ENCODE measurements at regions not wholly inside any gene's neighbourhood (a gene's known extent, or its start where the extent isn't known, plus 50 kb on each side); places are given as distances from the start of the nearest gene placed in this dataset.
A peak's percentile ranks its signal among the peaks of the same experiment; 100 is the strongest.
"Not testable (repeated sequence)": the region's sequence is repeated elsewhere in the genome, so short reads cannot be mapped to it uniquely, and the experiment has no call there.

- DNase-seq, result no peak
Measured at GRCh38 chr6:156262014-156262413, 515.2 kb upstream of the ARID1B start.

- DNase-seq, result no peak
Measured at GRCh38 chr6:156260815-156261214, 516.4 kb upstream of the ARID1B start.

GRCh38 chr6:156258981-156259380 is 518.2 kb upstream of the ARID1B start:
- no peak for DNase-seq

- DNase-seq, result no peak
Measured at GRCh38 chr6:156256161-156256560, 521.0 kb upstream of the ARID1B start.

GRCh38 chr6:156254240-156254639 is 522.9 kb upstream of the ARID1B start:
- no peak for DNase-seq

- DNase-seq, result no peak
Measured at GRCh38 chr6:156250593-156250992, 526.6 kb upstream of the ARID1B start.

- DNase-seq, result no peak
Measured at GRCh38 chr6:156242206-156242605, 535.0 kb upstream of the ARID1B start.

- no peak for DNase-seq
Measured at GRCh38 chr6:156231026-156231765, 546.0 kb upstream of the ARID1B start.

GRCh38 chr6:156219973-156220372 is 557.2 kb upstream of the ARID1B start:
- DNase-seq, result no peak

GRCh38 chr6:156205678-156206077 is 571.5 kb upstream of the ARID1B start:
- DNase-seq, result no peak

GRCh38 chr6:156199182-156199581 is 578.0 kb upstream of the ARID1B start:
- no peak for DNase-seq

- DNase-seq, result peak; percentile 3
Measured at GRCh38 chr6:156197513-156197912, 579.7 kb upstream of the ARID1B start.

- no peak for DNase-seq
Measured at GRCh38 chr6:156194981-156195380, 582.2 kb upstream of the ARID1B start.

- peak; percentile 32 for DNase-seq
Measured at GRCh38 chr6:156193381-156193780, 583.8 kb upstream of the ARID1B start.

GRCh38 chr6:156191895-156192294 is 585.3 kb upstream of the ARID1B start:
- peak; percentile 12 for DNase-seq

- DNase-seq, result not testable (repeated sequence)
Measured at GRCh38 chr6:156191390-156191789, 585.8 kb upstream of the ARID1B start.

- DNase-seq, result no peak
Measured at GRCh38 chr6:156190270-156190669, 586.9 kb upstream of the ARID1B start.

- DNase-seq, result no peak
Measured at GRCh38 chr6:156189714-156190113, 587.5 kb upstream of the ARID1B start.

- no peak for DNase-seq
Measured at GRCh38 chr6:156189195-156189594, 588.0 kb upstream of the ARID1B start.

GRCh38 chr6:156185113-156185512 is 592.1 kb upstream of the ARID1B start:
- DNase-seq, result no peak

GRCh38 chr6:156183678-156184077 is 593.5 kb upstream of the ARID1B start:
- no peak for DNase-seq

- no peak for DNase-seq
Measured at GRCh38 chr6:156182356-156182755, 594.8 kb upstream of the ARID1B start.

GRCh38 chr6:156181506-156181905 is 595.7 kb upstream of the ARID1B start:
- no peak for DNase-seq

- DNase-seq, result no peak
Measured at GRCh38 chr6:156175971-156176421, 601.2 kb upstream of the ARID1B start.

- no peak for DNase-seq
Measured at GRCh38 chr6:156175433-156175832, 601.7 kb upstream of the ARID1B start.
